CD4-positive, CD25-positive, alpha-beta regulatory T cell (primary cell): ENCODE measurements at regions not wholly inside any gene's neighbourhood (a gene's known extent, or its start where the extent isn't known, plus 50 kb on each side); places are given as distances from the start of the nearest gene placed in this dataset.

Experiments used
- ATAC-seq, 2 donors: fragments of 150-1000 bp; cut with Tn5 transposase; one replicate each; pipeline ENCODE4 v1.10.0; 2021; ENCODE audit warnings: low read depth in 2 of 2, moderate number of reproducible peaks in 2 of 2, moderate library complexity in 1 of 2
- DNase-seq, 3 donors: peaks; one replicate each; pipeline versions ENCODE4 v3.0.0 to v3.0.0-alpha.2; 2012 to 2022; ENCODE audit warnings: mixed read lengths in 1 of 3
- H3K27ac ChIP-seq: one replicate; pipeline ENCODE4 v1.7.0; 2013; ENCODE audit warnings: mild to moderate bottlenecking, low read length; ENCODE audit not compliant: insufficient read depth, poor library complexity, severe bottlenecking
- H3K27me3 ChIP-seq: one replicate; pipeline ENCODE4 v1.7.0; 2013; ENCODE audit warnings: low read length; ENCODE audit not compliant: control insufficient read depth, insufficient read depth
- H3K36me3 ChIP-seq: one replicate; pipeline ENCODE4 v1.7.0; 2013; ENCODE audit warnings: mild to moderate bottlenecking, low read length, moderate library complexity; ENCODE audit not compliant: control insufficient read depth, insufficient read depth
- H3K4me1 ChIP-seq: 2 replicates; pipeline ENCODE4 v1.7.0; 2013; ENCODE audit warnings: mild to moderate bottlenecking, low read length; ENCODE audit not compliant: insufficient read depth, control insufficient read depth, poor library complexity, severe bottlenecking
- H3K4me3 ChIP-seq: one replicate; pipeline ENCODE4 v1.7.0; 2013; ENCODE audit warnings: low read depth, mild to moderate bottlenecking, low read length, moderate library complexity
- H3K9me3 ChIP-seq, 2 experiments: 1 replicate in 1 of 2; 2 replicates in 1 of 2; pipeline ENCODE4 v1.7.0; 2013; ENCODE audit warnings: low read length in 2 of 2, mild to moderate bottlenecking in 1 of 2, moderate library complexity in 1 of 2; ENCODE audit not compliant: control insufficient read depth in 2 of 2
- H3K27ac Mint-ChIP-seq, 3 donors: one replicate each; pipeline ENCODE4 v1.8.0; 2020 to 2022; ENCODE audit warnings: mild to moderate bottlenecking in 3 of 3, mixed read lengths in 3 of 3, moderate library complexity in 2 of 3
- H3K27me3 Mint-ChIP-seq: one replicate; pipeline ENCODE4 v1.8.0; 2022; ENCODE audit warnings: mild to moderate bottlenecking, mixed read lengths
- H3K36me3 Mint-ChIP-seq: one replicate; pipeline ENCODE4 v1.8.0; 2020; ENCODE audit warnings: mixed read lengths
- H3K4me1 Mint-ChIP-seq, 4 donors: one replicate each; pipeline ENCODE4 v1.8.0; 2020 to 2022; ENCODE audit warnings: mixed read lengths in 4 of 4, mild to moderate bottlenecking in 1 of 4
- H3K4me3 Mint-ChIP-seq, 4 donors: one replicate each; pipeline ENCODE4 v1.8.0; 2020 to 2022; ENCODE audit warnings: mild to moderate bottlenecking in 4 of 4, mixed read lengths in 4 of 4, moderate library complexity in 3 of 4
- H3K9me3 Mint-ChIP-seq, 7 donors: one replicate each; pipeline ENCODE4 v1.8.0; 2020 to 2022; ENCODE audit warnings: mixed read lengths in 7 of 7, mild to moderate bottlenecking in 3 of 7, moderate library complexity in 2 of 7

- DNase-seq = no peak
- Histone ChIP-seq H3K4me1 (no peaks in the 10 kb centered on the region), H3K4me3 (no peak overlapping the region), H3K27ac (no peak overlapping the region), H3K27me3 (no peaks in the 10 kb centered on the region), H3K36me3 (no peaks in the 10 kb centered on the region), H3K9me3 (peaks cover 0 to 14% of the 10 kb centered on the region in 2 experiments)
- H3K4me3 Mint-ChIP-seq = no peak overlapping the region
- H3K36me3 Mint-ChIP-seq = no peaks in the 10 kb centered on the region
- no peak for ATAC-seq
- H3K9me3 Mint-ChIP-seq = peaks cover 0 to 16% (median 4%) of the 10 kb centered on the region in 7 donors
- no peak overlapping the region for H3K27ac Mint-ChIP-seq
- peaks cover 0 to 5% (median 0%) of the 10 kb centered on the region in 4 donors for H3K4me1 Mint-ChIP-seq
- H3K27me3 Mint-ChIP-seq = no peaks in the 10 kb centered on the region
Observed at GRCh38 chrX:55981603-55982002, 250.6 kb upstream of the KLF8 start.

DNA sequence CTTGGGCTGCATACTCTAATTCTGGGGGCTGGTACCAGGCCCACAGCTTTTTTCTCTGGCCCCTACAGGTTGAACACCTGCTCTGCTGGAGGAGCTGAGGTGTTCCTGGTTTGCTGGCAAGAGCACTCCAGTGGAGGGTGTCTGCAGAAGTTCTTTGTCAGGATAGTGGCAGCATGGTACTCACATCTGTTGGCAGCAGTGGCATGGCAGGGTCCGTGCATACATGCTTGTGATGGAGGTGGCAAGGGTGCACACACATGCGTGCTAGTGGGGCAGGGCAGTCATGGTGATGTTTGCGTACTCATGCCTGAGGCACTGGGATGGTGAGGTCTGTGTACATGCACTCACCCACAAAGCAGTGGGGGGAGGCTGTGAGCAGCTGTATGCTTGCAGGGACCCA, 235.5 kb upstream of the KLF8 start:
- ATAC-seq = no peak
- H3K27ac Mint-ChIP-seq = no peak overlapping the region

GRCh38 chrX:56000174-56000573, 232.0 kb upstream of the KLF8 start:
- H3K27ac ChIP-seq = no peak overlapping the region
- no peak overlapping the region for H3K4me3 Mint-ChIP-seq
- ATAC-seq = no peak

More for the DNA sequence above, 235.5 kb upstream of the KLF8 start:
- peaks cover 0 to 5% (median 0%) of the 10 kb centered on the region in 4 donors for H3K4me1 Mint-ChIP-seq
- Histone ChIP-seq H3K4me1 (no peaks in the 10 kb centered on the region), H3K4me3 (no peak overlapping the region), H3K27ac (no peak overlapping the region), H3K27me3 (no peaks in the 10 kb centered on the region), H3K36me3 (no peaks in the 10 kb centered on the region), H3K9me3 (peaks cover 5 to 12% of the 10 kb centered on the region in 2 experiments)
- peaks cover 0 to 20% (median 8%) of the 10 kb centered on the region in 7 donors for H3K9me3 Mint-ChIP-seq
- no peak for DNase-seq
- no peak overlapping the region for H3K4me3 Mint-ChIP-seq
- no peaks in the 10 kb centered on the region for H3K27me3 Mint-ChIP-seq
- no peaks in the 10 kb centered on the region for H3K36me3 Mint-ChIP-seq

DNA sequence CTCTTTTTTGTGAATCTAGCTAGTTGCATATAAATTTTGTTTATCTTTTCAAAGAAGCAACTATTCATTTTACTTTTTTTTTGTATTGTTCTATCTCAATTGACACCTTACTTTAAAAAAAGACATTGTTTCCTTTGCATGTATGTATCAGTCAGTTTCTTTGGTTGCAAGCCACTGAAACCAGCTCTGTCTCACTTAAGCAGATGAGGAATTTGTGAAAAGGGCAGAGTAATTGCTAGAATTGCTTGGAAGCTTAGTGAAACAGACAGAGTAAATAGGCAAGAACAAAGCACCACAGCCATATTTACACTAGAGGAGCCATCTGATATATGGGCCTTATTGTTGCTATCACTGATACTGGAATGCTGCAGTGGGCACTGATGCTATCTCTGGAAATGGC, 231.4 kb upstream of the KLF8 start:
- ATAC-seq (no peak), DNase-seq (no peak)

More at GRCh38 chrX:56000174-56000573, 232.0 kb upstream of the KLF8 start:
- Mint-ChIP-seq H3K4me1 (peaks cover 0 to 5% (median 0%) of the 10 kb centered on the region in 4 donors), H3K9me3 (peaks cover 0 to 3% (median 1%) of the 10 kb centered on the region in 7 donors), H3K36me3 (no peaks in the 10 kb centered on the region), H3K27ac (no peak overlapping the region), H3K27me3 (no peaks in the 10 kb centered on the region)
- Histone ChIP-seq H3K4me1 (no peaks in the 10 kb centered on the region), H3K9me3 (peaks cover 5% of the 10 kb centered on the region in 2 experiments), H3K27me3 (no peaks in the 10 kb centered on the region), H3K36me3 (no peaks in the 10 kb centered on the region), H3K4me3 (no peak overlapping the region)
- DNase-seq = no peak

DNA sequence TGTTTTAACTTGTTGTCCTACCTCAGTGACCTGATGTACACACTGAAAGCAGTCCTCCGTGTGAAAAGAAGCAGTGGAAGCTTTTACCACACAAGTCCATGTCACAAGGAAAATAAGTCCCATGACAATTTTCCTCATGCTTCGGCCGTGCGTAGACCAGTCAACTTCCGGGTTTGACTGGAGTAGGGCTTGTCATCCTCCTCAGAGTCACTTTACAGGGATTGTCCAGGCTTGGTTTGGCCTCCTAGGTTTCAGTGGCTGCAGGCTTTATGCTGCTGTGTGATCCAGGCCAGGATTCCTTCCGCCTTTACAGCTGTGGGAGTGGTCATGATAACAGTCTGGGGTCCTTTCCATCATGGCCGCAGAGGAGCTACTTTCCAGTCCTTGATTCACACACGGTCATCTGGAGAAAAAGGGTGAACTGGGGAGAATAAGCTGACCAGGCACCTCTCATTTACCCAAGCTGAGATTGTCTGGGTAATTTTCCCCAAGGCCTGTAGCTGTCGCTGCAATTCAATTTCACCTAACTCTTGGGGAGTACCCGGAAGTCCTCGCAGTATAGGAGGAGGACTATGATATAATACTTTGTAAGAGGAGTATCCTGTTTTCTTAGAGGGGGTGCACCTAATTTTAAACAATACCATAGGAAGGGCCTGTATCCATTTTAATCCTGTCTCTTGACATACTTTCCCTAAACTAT, 206.1 kb upstream of the KLF8 start:
- H3K27me3 Mint-ChIP-seq = no peaks in the 10 kb centered on the region
- Histone ChIP-seq H3K4me1 (no peaks in the 10 kb centered on the region), H3K36me3 (no peaks in the 10 kb centered on the region), H3K4me3 (no peak overlapping the region), H3K9me3 (no peaks in the 10 kb centered on the region), H3K27me3 (no peaks in the 10 kb centered on the region), H3K27ac (no peak overlapping the region)
- no peaks in the 10 kb centered on the region for H3K4me1 Mint-ChIP-seq
- no peak for ATAC-seq
- H3K9me3 Mint-ChIP-seq = no peaks in the 10 kb centered on the region
- no peaks in the 10 kb centered on the region for H3K36me3 Mint-ChIP-seq
- no peak overlapping the region for H3K4me3 Mint-ChIP-seq
- H3K27ac Mint-ChIP-seq = no peak overlapping the region
- no peak for DNase-seq

More for the DNA sequence above, 231.4 kb upstream of the KLF8 start:
- H3K4me3 ChIP-seq = no peak overlapping the region
- peaks cover 0 to 5% (median 0%) of the 10 kb centered on the region in 4 donors for H3K4me1 Mint-ChIP-seq
- H3K27ac ChIP-seq = no peak overlapping the region
- H3K27ac Mint-ChIP-seq = no peak overlapping the region
- no peaks in the 10 kb centered on the region for H3K36me3 Mint-ChIP-seq
- H3K27me3 Mint-ChIP-seq = no peaks in the 10 kb centered on the region
- peaks cover 0 to 2% (median 0%) of the 10 kb centered on the region in 7 donors for H3K9me3 Mint-ChIP-seq
- no peaks in the 10 kb centered on the region for H3K4me1 ChIP-seq
- peaks cover 3 to 5% of the 10 kb centered on the region in 2 experiments for H3K9me3 ChIP-seq
- H3K27me3 ChIP-seq = no peaks in the 10 kb centered on the region
- H3K4me3 Mint-ChIP-seq = no peak overlapping the region
- H3K36me3 ChIP-seq = no peaks in the 10 kb centered on the region

- Mint-ChIP-seq H3K4me3 (no peak overlapping the region), H3K9me3 (no peaks in the 10 kb centered on the region), H3K27me3 (no peaks in the 10 kb centered on the region), H3K36me3 (no peaks in the 10 kb centered on the region), H3K27ac (no peak overlapping the region), H3K4me1 (no peaks in the 10 kb centered on the region)
- Histone ChIP-seq H3K4me1 (no peaks in the 10 kb centered on the region), H3K9me3 (no peaks in the 10 kb centered on the region), H3K27ac (no peak overlapping the region), H3K4me3 (no peak overlapping the region), H3K27me3 (no peaks in the 10 kb centered on the region), H3K36me3 (no peaks in the 10 kb centered on the region)
- DNase-seq (no peak), ATAC-seq (no peak)
Observed at GRCh38 chrX:56026815-56027214, 205.3 kb upstream of the KLF8 start.

DNA sequence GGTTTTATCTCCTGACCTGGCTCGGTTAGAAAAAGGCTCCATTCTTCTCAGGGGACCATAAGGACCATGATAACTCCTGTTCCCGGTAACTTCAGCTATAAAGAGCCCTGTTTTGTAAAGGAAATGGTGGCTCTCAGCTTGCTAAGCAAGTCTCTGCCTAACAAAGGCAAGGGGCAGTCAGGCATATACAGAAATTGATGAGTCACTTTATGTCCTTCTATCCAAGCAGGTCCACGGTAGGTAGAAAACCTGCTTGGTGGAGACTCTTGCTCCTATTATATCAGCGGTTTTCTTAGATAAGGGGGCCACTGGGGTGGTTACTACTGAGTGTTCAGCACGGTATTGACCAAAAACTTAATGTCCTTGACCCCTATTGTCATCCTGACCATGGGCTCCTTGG, 203.0 kb upstream of the KLF8 start:
- Histone ChIP-seq H3K4me1 (no peaks in the 10 kb centered on the region), H3K9me3 (no peaks in the 10 kb centered on the region), H3K36me3 (no peaks in the 10 kb centered on the region), H3K27ac (no peak overlapping the region), H3K4me3 (no peak overlapping the region), H3K27me3 (no peaks in the 10 kb centered on the region)
- DNase-seq = no peak
- Mint-ChIP-seq H3K36me3 (no peaks in the 10 kb centered on the region), H3K4me1 (peaks cover 0 to 4% (median under 1%) of the 10 kb centered on the region in 4 donors), H3K27me3 (no peaks in the 10 kb centered on the region), H3K9me3 (no peaks in the 10 kb centered on the region), H3K4me3 (no peak overlapping the region), H3K27ac (no peak overlapping the region)
- ATAC-seq = no peak

- Histone ChIP-seq H3K36me3 (no peaks in the 10 kb centered on the region), H3K27me3 (no peaks in the 10 kb centered on the region), H3K4me3 (no peak overlapping the region), H3K9me3 (no peaks in the 10 kb centered on the region), H3K4me1 (no peaks in the 10 kb centered on the region), H3K27ac (no peak overlapping the region)
- no peak overlapping the region for H3K27ac Mint-ChIP-seq
- no peak overlapping the region for H3K4me3 Mint-ChIP-seq
- no peaks in the 10 kb centered on the region for H3K9me3 Mint-ChIP-seq
- ATAC-seq = no peak
- peaks cover 0 to 4% (median under 1%) of the 10 kb centered on the region in 4 donors for H3K4me1 Mint-ChIP-seq
- DNase-seq = no peak
- H3K36me3 Mint-ChIP-seq = no peaks in the 10 kb centered on the region
- no peaks in the 10 kb centered on the region for H3K27me3 Mint-ChIP-seq
Observed at GRCh38 chrX:56029691-56030090, 202.5 kb upstream of the KLF8 start.
